Brain microvascular endothelial cell (primary cell): ENCODE measurements at regions not wholly inside any gene's neighbourhood (a gene's known extent, or its start where the extent isn't known, plus 50 kb on each side); places are given as distances from the start of the nearest gene placed in this dataset.

Experiments
- DNase-seq: peaks from one replicate; pipeline ENCODE4 v3.0.0-alpha.2; 2020
- H3K27ac ChIP-seq: fragments of 250-450 bp; sonication (Bioruptor Pico); 2 replicates; pipeline ENCODE4 v1.5.1; 2020; ENCODE audit warnings: mild to moderate bottlenecking, moderate library complexity
- H3K27me3 ChIP-seq: fragments of 250-450 bp; sonication (Bioruptor Pico); replicated peaks from 2 replicates; pipeline ENCODE4 v1.5.1; 2020; ENCODE audit warnings: mild to moderate bottlenecking
- H3K36me3 ChIP-seq: fragments of 250-450 bp; sonication (Bioruptor Pico); replicated peaks from 2 replicates; pipeline ENCODE4 v1.5.1; 2020; ENCODE audit warnings: mild to moderate bottlenecking
- H3K4me3 ChIP-seq: 2 replicates; pipeline ENCODE4 v1.5.1; 2011; ENCODE audit warnings: low read depth, mild to moderate bottlenecking, control low read depth, low read length, moderate library complexity
- in situ Hi-C: cut with HindIII; loops from 2 replicates; pipeline ENCODE4 v1.10.0; 2017; ENCODE audit warnings: low sequenced_read_pairs, low pct_ligation_motif_present
- TF ChIP-seq, protein P1 (sequence below): IDR thresholded peaks from 2 replicates; pipeline ENCODE4 v1.5.1; 2011; ENCODE audit warnings: low read depth, mild to moderate bottlenecking, moderate library complexity, low read length, control low read depth, inconsistent platforms; ENCODE audit errors: missing control alignments

- no peaks in the 10 kb centered on the region for H3K36me3 ChIP-seq
- H3K4me3 ChIP-seq: no peak overlapping the region
- TF ChIP-seq, protein P1, sequence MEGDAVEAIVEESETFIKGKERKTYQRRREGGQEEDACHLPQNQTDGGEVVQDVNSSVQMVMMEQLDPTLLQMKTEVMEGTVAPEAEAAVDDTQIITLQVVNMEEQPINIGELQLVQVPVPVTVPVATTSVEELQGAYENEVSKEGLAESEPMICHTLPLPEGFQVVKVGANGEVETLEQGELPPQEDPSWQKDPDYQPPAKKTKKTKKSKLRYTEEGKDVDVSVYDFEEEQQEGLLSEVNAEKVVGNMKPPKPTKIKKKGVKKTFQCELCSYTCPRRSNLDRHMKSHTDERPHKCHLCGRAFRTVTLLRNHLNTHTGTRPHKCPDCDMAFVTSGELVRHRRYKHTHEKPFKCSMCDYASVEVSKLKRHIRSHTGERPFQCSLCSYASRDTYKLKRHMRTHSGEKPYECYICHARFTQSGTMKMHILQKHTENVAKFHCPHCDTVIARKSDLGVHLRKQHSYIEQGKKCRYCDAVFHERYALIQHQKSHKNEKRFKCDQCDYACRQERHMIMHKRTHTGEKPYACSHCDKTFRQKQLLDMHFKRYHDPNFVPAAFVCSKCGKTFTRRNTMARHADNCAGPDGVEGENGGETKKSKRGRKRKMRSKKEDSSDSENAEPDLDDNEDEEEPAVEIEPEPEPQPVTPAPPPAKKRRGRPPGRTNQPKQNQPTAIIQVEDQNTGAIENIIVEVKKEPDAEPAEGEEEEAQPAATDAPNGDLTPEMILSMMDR: no peak
- in situ Hi-C loops: no loop called here
- H3K27me3 ChIP-seq: no peaks in the 10 kb centered on the region
- no peak for DNase-seq
- no peak overlapping the region for H3K27ac ChIP-seq
Measured at GRCh38 chr5:158223054-158223600, 364.2 kb upstream of the CLINT1 start.

DNA sequence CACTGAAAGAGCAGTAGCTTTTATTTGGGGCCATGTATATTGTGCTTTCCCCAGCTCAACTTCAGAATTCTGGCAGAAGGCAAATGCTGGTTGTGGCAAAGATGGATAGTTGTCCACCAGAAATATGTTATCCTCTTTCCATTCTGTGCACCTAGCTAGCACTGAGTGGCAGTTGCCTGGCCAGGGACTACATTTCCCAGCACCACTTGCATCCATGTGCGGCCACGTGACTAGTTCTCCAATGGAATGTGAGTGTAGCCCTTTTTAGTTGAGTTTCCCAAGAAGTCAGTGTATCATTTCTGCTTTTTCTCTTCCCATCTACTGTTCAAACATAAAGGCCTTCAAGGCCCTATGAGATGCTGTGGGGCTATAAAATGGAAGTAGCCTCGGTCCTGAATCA lies 354.0 kb upstream of the CLINT1 start:
- Histone ChIP-seq H3K27ac (no peak overlapping the region), H3K27me3 (no peaks in the 10 kb centered on the region), H3K36me3 (no peaks in the 10 kb centered on the region), H3K4me3 (no peak overlapping the region)
- TF ChIP-seq, protein P1: no peak
- DNase-seq: no peak
- in situ Hi-C loops: no loop called here

GRCh38 chr5:158212237-158212636 lies 353.3 kb upstream of the CLINT1 start:
- H3K27ac ChIP-seq: no peak overlapping the region
- H3K36me3 ChIP-seq: no peaks in the 10 kb centered on the region
- no peak overlapping the region for H3K4me3 ChIP-seq
- H3K27me3 ChIP-seq: no peaks in the 10 kb centered on the region
- in situ Hi-C loops: no loop called here
- TF ChIP-seq, protein P1: no peak
- DNase-seq: no peak

DNA sequence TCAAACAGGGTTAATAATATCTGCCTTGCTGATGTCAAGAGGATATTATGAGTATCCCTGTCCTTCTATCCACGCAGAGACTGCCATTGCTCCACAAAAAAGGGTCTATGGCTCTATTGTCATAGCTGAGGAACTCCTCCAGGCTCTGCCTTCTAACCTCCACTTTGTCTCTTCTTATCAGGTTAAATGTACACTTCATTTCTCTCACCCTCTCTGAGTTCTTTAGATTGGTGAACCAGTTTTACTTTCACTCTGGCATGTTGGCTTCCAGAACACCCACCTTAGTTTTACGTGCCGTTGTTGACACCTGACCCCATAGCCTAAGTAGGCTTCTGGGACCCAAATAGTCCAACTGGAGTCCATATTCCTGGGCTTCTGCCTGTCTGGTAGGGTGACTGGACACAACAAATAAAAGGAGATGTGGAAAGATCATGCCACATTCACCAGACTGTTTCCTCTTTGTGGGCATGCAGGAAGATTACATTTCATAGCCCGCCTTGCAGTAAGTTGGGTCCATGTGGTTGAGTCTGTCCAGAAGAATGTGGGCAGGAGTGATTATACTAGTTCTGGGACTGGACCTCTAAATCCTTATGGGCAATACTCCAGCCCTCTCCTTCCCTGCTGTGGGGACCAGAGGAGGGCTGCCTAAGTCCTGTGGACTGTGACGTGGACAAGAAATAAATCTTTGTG lies 350.4 kb upstream of the CLINT1 start:
- no peak overlapping the region for H3K27ac ChIP-seq
- no peak overlapping the region for H3K4me3 ChIP-seq
- DNase-seq: no peak
- in situ Hi-C loops: no loop called here
- no peaks in the 10 kb centered on the region for H3K36me3 ChIP-seq
- TF ChIP-seq, protein P1: no peak
- H3K27me3 ChIP-seq: no peaks in the 10 kb centered on the region

- Histone ChIP-seq H3K4me3 (no peak overlapping the region), H3K27me3 (no peaks in the 10 kb centered on the region), H3K36me3 (no peaks in the 10 kb centered on the region), H3K27ac (no peak overlapping the region)
- DNase-seq: no peak
- TF ChIP-seq, protein P1: no peak
- in situ Hi-C loops: no loop called here
Measured at GRCh38 chr5:158207733-158208132, 348.8 kb upstream of the CLINT1 start.

DNA sequence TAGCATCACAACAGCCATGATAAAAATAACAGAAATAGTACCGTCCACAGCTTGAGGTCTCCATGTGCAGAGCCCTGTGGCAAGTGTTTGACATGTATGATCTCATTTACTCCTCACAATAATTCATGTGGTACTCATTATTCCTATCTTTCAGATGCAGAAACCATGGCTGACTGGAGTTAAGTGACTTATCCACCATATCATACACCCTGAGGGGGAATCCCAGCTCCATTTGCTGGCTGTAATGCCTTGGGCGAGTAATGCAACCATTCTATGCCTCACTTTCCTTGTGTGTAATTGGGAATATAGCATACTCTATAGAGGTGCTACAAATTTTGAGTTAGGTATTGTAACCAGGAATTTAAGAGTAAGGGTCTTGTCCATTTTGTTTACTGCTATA lies 347.0 kb upstream of the CLINT1 start:
- H3K27me3 ChIP-seq: no peaks in the 10 kb centered on the region
- H3K27ac ChIP-seq: no peak overlapping the region
- in situ Hi-C loops: no loop called here
- TF ChIP-seq, protein P1: no peak
- no peak overlapping the region for H3K4me3 ChIP-seq
- DNase-seq: no peak
- no peaks in the 10 kb centered on the region for H3K36me3 ChIP-seq
